PC-3 (cell line): ENCODE measurements at regions not wholly inside any gene's neighbourhood (a gene's known extent, or its start where the extent isn't known, plus 50 kb on each side); places are given as distances from the start of the nearest gene placed in this dataset.

Experiments used
- CTCF ChIP-seq: fragments of 300-600 bp; sonication (generic); conservative IDR thresholded peaks from 2 replicates; pipeline ENCODE4 v1.5.1; 2017; ENCODE audit warnings: antibody characterized with exemption, low read depth, mild to moderate bottlenecking, low read length
- EZH2 ChIP-seq: fragments of 300-600 bp; sonication (generic); IDR thresholded peaks from one replicate; pipeline ENCODE4 v1.6.1; 2017; ENCODE audit warnings: antibody characterized with exemption, mild to moderate bottlenecking, low read length; ENCODE audit not compliant: unreplicated experiment
- EZH2phosphoT487 ChIP-seq: fragments of 300-600 bp; sonication (generic); IDR thresholded peaks from 2 replicates; pipeline ENCODE4 v1.6.1; 2018; ENCODE audit warnings: mild to moderate bottlenecking, antibody characterized with exemption, low read length, borderline replicate concordance

GRCh38 chr9:102587281-102587680, 407.9 kb upstream of the CYLC2 start:
- TF ChIP-seq EZH2phosphoT487 (no peak), CTCF (no peak), EZH2 (no peak)
